ENCODE measurements at regions not wholly inside any gene's neighbourhood (a gene's known extent, or its start where the extent isn't known, plus 50 kb on each side); places are given as distances from the start of the nearest gene placed in this dataset.

- DNase-seq (ENCODE audit: extremely low read depth, low read depth) = no peak
- no peak for TF ChIP-seq CTCF (IDR thresholded peaks at IDR 0.05; ENCODE audit: low read depth, low read length)
Measured at GRCh38 chr11:134008634-134009071, 51.9 kb upstream of the IGSF9B start.

DNA sequence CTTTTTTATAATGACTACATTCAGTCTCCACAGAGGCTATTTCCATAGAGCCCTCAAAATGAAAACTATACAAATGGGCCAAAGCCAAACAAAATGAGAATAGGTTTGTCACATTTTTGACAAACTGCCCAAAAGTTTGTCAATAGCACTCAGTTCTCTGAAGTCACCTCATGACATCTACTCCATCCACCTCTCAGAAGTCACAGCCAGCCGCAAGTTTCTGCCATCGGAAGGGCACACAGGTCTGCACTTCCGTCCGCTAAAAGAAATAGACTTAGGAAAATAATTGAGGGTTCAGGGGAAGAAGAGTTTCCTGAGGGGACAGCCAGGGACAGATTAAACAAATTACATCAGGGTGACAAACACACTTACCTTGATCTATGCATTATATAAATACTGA, 55.4 kb upstream of the JAM3 start:
- no peak for DNase-seq (ENCODE audit: extremely low read depth, low read depth)
- TF ChIP-seq CTCF (IDR thresholded peaks at IDR 0.05; ENCODE audit: low read depth, low read length) = no peak

GRCh38 chr11:134014511-134014910, 54.4 kb upstream of the JAM3 start:
- DNase-seq (ENCODE audit: extremely low read depth, low read depth) = no peak
- peak; percentile 32 for TF ChIP-seq CTCF (IDR thresholded peaks at IDR 0.05; ENCODE audit: low read depth, low read length)

- no peak for DNase-seq (ENCODE audit: extremely low read depth, low read depth)
- no peak for TF ChIP-seq CTCF (IDR thresholded peaks at IDR 0.05; ENCODE audit: low read depth, low read length)
Measured at GRCh38 chr11:134015556-134015955, 53.3 kb upstream of the JAM3 start.

DNA sequence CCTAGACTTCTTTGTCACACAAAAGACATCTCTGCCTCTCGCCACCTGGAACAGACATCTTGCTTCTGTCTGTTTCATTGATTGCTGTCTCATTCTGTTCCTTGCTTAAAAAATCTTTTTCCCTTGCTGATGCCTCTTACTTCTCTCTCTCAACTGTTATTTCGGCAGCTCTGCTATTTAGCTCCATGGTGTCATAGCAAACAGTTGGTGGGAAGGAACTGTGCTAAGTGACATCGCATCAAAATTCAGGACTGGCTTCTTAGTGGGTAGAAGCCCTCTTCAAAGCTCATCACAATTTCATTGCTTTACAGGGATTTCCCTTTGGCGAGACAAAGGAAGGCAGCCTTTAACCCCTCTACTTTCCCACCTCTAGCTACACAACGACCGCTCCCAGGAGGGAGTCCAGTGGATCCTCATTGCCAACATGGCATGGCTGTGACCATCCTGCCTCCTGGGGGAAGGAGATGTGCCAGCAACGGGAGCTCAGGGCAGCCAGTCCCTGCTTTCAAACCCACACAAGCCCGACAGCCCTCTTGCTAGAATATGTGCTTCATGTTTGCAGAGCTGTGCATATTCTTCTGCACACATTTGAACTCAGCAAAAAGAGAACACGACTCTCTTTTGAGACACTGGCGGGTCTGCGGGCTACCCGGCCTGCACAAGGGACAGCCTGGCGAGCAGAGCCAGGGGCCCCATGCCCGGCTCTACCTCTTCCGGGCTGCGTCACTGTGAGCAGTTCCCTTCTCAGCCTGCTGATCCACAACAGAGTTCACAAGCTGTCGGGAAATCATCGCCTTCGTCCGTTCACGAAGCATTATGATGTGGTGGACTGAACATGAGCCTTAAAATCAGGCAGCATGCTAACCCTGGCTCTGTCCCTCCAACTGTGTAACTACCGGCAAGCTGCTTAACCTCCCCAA, 51.1 kb upstream of the JAM3 start:
- DNase-seq (ENCODE audit: extremely low read depth, low read depth) = no peak
- no peak for TF ChIP-seq CTCF (IDR thresholded peaks at IDR 0.05; ENCODE audit: low read depth, low read length)
